K562 (cell line): ENCODE measurements at regions not wholly inside any gene's neighbourhood (a gene's known extent, or its start where the extent isn't known, plus 50 kb on each side); places are given as distances from the start of the nearest gene placed in this dataset.

Experiments
- ATAC-seq: fragments of 200-7000 bp; cut with Tn5 transposase; 3 replicates; pipeline ENCODE4 v1.9.1; 2020; ENCODE audit warnings: moderate library complexity
- BruUV-seq: library from RNA; stranded (reverse); fragments of 400-500 nt; replicated peaks from 2 replicates; lab custom pipeline; 2021; lab: Mats Ljungman, UMichigan
- CTCF ChIA-PET: fragments of 300-600 bp; formaldehyde crosslinking; extraction: SDS; loops from one replicate; lab custom pipeline; 2021; ENCODE audit warnings: low intra/inter-chr PET ratio; lab: Yijun Ruan, JAX
- POLR2A ChIA-PET: fragments of 300-600, 350-650 bp; sonication (Branson Sonifier 250); formaldehyde crosslinking; extraction: SDS; loops from one replicate; lab custom pipeline; 2021; ENCODE audit warnings: antibody characterized with exemption, inconsistent platforms; lab: Yijun Ruan, JAX
- DNase-seq, 4 experiments: peaks; one replicate each; pipeline versions ENCODE4 v3.0.0 to v3.0.0-alpha.2; 2011 to 2018; ENCODE audit warnings: low spot score in 3 of 4, mixed read lengths in 3 of 4; ENCODE audit errors: extremely low read depth in 1 of 4
- FAIRE-seq: peaks from 2 replicates; lab custom pipeline; 2011; peaks lifted over from hg19 to GRCh38; lab: Jason Lieb, UNC
- H2AFZ ChIP-seq: 2 replicates; pipeline ENCODE4 v1.6.0; 2011; ENCODE audit warnings: low read depth, low read length, control low read depth, inconsistent platforms
- H3K27ac ChIP-seq: fragments of 200-600 bp; 3 replicates; pipeline ENCODE4 v1.8.0; 2011; ENCODE audit warnings: low read depth, mild to moderate bottlenecking, control low read depth, inconsistent platforms, low read length, moderate library complexity, mixed read lengths; ENCODE audit errors: extremely low read depth
- H3K27me3 ChIP-seq, 2 experiments: fragments of 300-600 bp in 1 of 2; 2 replicates in 1 of 2; 3 replicates in 1 of 2; pipeline versions ENCODE4 v1.6.0 to v1.8.0; 2011; ENCODE audit warnings: inconsistent platforms in 2 of 2, low read length in 2 of 2, mild to moderate bottlenecking in 1 of 2, mixed read lengths in 1 of 2, moderate library complexity in 1 of 2; ENCODE audit not compliant: control insufficient read depth in 2 of 2, insufficient read depth in 2 of 2
- H3K36me3 ChIP-seq: fragments of 300-600 bp; 3 replicates; pipeline ENCODE4 v1.8.0; 2011; ENCODE audit warnings: mild to moderate bottlenecking, low read length, inconsistent platforms; ENCODE audit not compliant: control insufficient read depth, insufficient read depth
- H3K4me1 ChIP-seq, 2 experiments: fragments of 200-600 bp in 1 of 2; replicated peaks in 1 of 2; 2 replicates in 1 of 2; 3 replicates in 1 of 2; pipeline versions ENCODE4 v1.5.1 to v1.8.0; 2011; ENCODE audit warnings: inconsistent platforms in 2 of 2, low read length in 2 of 2, mild to moderate bottlenecking in 1 of 2, mixed read lengths in 1 of 2, moderate library complexity in 1 of 2; ENCODE audit not compliant: control insufficient read depth in 2 of 2, insufficient read depth in 2 of 2
- H3K4me2 ChIP-seq: 2 replicates; pipeline ENCODE4 v1.6.1; 2011; ENCODE audit warnings: low read length, control low read depth, inconsistent platforms, mixed read lengths; ENCODE audit not compliant: insufficient read depth
- H3K4me3 ChIP-seq: fragments of 200-600 bp; sonication (generic), shearing (Covaris generic); 2 replicates; pipeline ENCODE4 v1.5.1; 2016; ENCODE audit warnings: control low read depth, inconsistent platforms
- H3K79me2 ChIP-seq: fragments of 200-600 bp; 3 replicates; pipeline ENCODE4 v1.8.0; 2011; ENCODE audit warnings: low read length, inconsistent platforms; ENCODE audit not compliant: control insufficient read depth, insufficient read depth
- H3K9ac ChIP-seq, 2 experiments: 2 replicates each; pipeline versions ENCODE4 v1.6.0 to v1.6.1; 2011; ENCODE audit warnings: low read depth in 2 of 2, low read length in 2 of 2, control low read depth in 1 of 2, inconsistent platforms in 1 of 2, mild to moderate bottlenecking in 1 of 2, mixed read lengths in 1 of 2; ENCODE audit not compliant: insufficient read depth in 1 of 2
- H3K9me1 ChIP-seq: one replicate; pipeline ENCODE4 v1.6.0; 2011; ENCODE audit warnings: inconsistent platforms, mild to moderate bottlenecking, low read length, moderate library complexity; ENCODE audit not compliant: control insufficient read depth, insufficient read depth
- H3K9me3 ChIP-seq: replicated peaks from 2 replicates; pipeline ENCODE4 v1.5.1; 2011; ENCODE audit warnings: low read depth, low read length, inconsistent platforms; ENCODE audit not compliant: control insufficient read depth, insufficient read depth
- H4K20me1 ChIP-seq: replicated peaks from 2 replicates; pipeline ENCODE4 v1.6.1; 2011; ENCODE audit warnings: low read length, inconsistent platforms, mixed read lengths; ENCODE audit not compliant: control insufficient read depth, insufficient read depth
- BRD4 ChIP-seq: fragments of 200-600 bp; sonication (generic); IDR thresholded peaks from 2 replicates; pipeline ENCODE4 v1.6.1; 2017; ENCODE audit warnings: inconsistent platforms
- CREM ChIP-seq: IDR thresholded peaks from 2 replicates; pipeline ENCODE4 v1.6.1; 2014; ENCODE audit warnings: antibody characterized with exemption, low read depth
- E2F6 ChIP-seq, 2 experiments: IDR thresholded peaks; 2 replicates each; pipeline ENCODE4 v1.6.1; 2011; ENCODE audit warnings: borderline replicate concordance in 1 of 2, control low read depth in 1 of 2, low read depth in 1 of 2, low read length in 1 of 2, mild to moderate bottlenecking in 1 of 2, mixed read lengths in 1 of 2, moderate library complexity in 1 of 2; ENCODE audit not compliant: insufficient read depth in 1 of 2, insufficient read length in 1 of 2, poor library complexity in 1 of 2, severe bottlenecking in 1 of 2; ENCODE audit errors: extremely low read depth in 1 of 2
- FOXK1 ChIP-seq: sonication (generic); formaldehyde crosslinking; IDR thresholded peaks from 2 replicates; pipeline ENCODE4 v1.8.0; 2022; ENCODE audit warnings: missing genetic modification reagents, mild to moderate bottlenecking, borderline replicate concordance
- GATAD2B ChIP-seq: fragments of 450-650 bp; IDR thresholded peaks from 2 replicates; pipeline ENCODE4 v1.6.1; 2017; ENCODE audit warnings: mild to moderate bottlenecking, borderline replicate concordance
- KLF16 ChIP-seq: IDR thresholded peaks from 2 replicates; pipeline ENCODE4 v1.6.1; 2016; ENCODE audit warnings: antibody characterized with exemption
- SMARCA4 ChIP-seq: fragments of 450-650 bp; IDR thresholded peaks from 2 replicates; pipeline ENCODE4 v1.6.1; 2016
- TSC22D4 ChIP-seq: fragments of 450-650 bp; IDR thresholded peaks from 2 replicates; pipeline ENCODE4 v1.6.1; 2016; ENCODE audit warnings: missing genetic modification characterization, missing biosample characterization, control low read depth
- XRCC5 ChIP-seq: fragments of 200-400 bp; formaldehyde crosslinking; IDR thresholded peaks from 2 replicates; pipeline ENCODE4 v1.6.1; 2017; ENCODE audit warnings: low read depth, mild to moderate bottlenecking, low read length
- ZEB2 ChIP-seq: fragments of 450-650 bp; IDR thresholded peaks from 2 replicates; pipeline ENCODE4 v1.6.1; 2016
- WGBS: fragments of 100-300 bp; shearing (Covaris generic); methylation state at CpG from one replicate; pipeline ENCODE4 v1.1.6; 2016; ENCODE audit warnings: low coverage, mixed read lengths; ENCODE audit not compliant: insufficient coverage; ENCODE audit errors: missing lambda C conversion rate; 5-methylcytosine and 5-hydroxymethylcytosine counted together
- in situ Hi-C: fragments of 300-500 bp; cut with MboI; formaldehyde crosslinking; loops from 4 replicates; pipeline ENCODE4 v1.15.0; 2018; ENCODE audit warnings: inconsistent platforms, mixed read lengths
- intact Hi-C: fragments of 100-400 bp; cut with micrococcal nuclease; formaldehyde crosslinking; loops from 2 replicates; pipeline ENCODE4 v1.14.2; 2022
- TF ChIP-seq, protein P1 (sequence below): IDR thresholded peaks from 2 replicates; pipeline ENCODE4 v1.6.1; 2011; ENCODE audit warnings: borderline replicate concordance, low read depth, mild to moderate bottlenecking, moderate library complexity, low read length; ENCODE audit not compliant: insufficient read depth, poor library complexity, severe bottlenecking
- TF ChIP-seq, protein P2 (sequence below): fragments of 450-650 bp; formaldehyde crosslinking; IDR thresholded peaks from 2 replicates; pipeline ENCODE4 v1.4.0; 2020; ENCODE audit warnings: mild to moderate bottlenecking, moderate library complexity
- TF ChIP-seq, protein P3 (sequence below), 2 experiments: fragments of 450-650 bp; IDR thresholded peaks; 2 replicates each; pipeline ENCODE4 v1.6.1; 2016

DNA sequence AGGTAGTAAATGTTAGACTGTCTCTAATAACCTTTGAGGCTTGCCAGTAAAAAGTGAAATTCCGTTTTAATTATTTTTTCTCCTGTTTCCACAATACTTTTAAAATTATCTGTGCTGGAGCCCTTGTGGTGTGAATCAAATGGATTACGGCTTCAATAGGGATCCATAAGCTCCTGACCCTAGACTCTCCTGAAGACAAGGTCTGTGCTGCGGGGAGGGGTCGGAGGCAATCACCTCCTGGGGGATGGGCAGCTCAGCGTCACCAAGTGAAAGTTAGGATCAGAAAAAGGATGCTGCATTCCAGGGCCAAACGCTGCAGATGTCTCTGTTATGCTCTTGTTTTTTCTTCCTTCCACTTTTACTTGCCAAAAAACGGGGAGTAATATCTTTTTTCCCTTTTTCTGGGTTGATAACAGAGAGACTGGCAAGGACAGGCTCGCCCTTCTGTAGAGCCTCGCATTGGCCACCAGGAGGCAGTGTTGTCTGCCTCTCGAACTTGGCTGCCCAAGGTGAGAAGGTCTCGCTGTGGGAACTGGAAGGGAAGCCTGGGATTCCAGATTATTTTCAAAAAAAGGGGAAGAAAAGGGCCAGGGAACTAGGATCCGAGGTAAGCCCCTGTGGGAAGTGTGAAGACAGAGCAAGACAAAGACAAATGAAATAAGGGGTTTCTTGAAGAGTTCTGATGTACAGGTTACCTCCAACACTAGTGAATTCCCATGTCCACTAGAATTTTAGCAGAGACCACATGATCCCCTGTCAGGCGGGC lies 621.9 kb downstream of the ACTR3B start:
- 0 out of 2 replicates have a peak, but pooled peaks cover 3% of the 10 kb centered on the region for H4K20me1 ChIP-seq
- H3K27me3 ChIP-seq: no peaks in the 10 kb centered on the region
- ATAC-seq (peak; percentile 94), DNase-seq (peak; percentile 78 to 85 (median 82)), FAIRE-seq (peak; percentile 86)
- H3K4me1 ChIP-seq: peaks cover 0 to 9% of the 10 kb centered on the region in 2 experiments; a peak in 3 of 5 replicates
- no peaks in the 10 kb centered on the region for H3K9me3 ChIP-seq
- H3K4me3 ChIP-seq: no peak overlapping the region
- CTCF ChIA-PET: interaction anchor here (0.7 to 2.5 kb wide), 5 partner anchors 13 to 454 kb away, joined by 3 to 10 read pairs (median 3); no protein-coding TSS in a partner anchor
- no TSS peak for BruUV-seq
- no peaks in the 10 kb centered on the region for H3K9me1 ChIP-seq
- no peaks in the 10 kb centered on the region for H3K79me2 ChIP-seq
- WGBS: 33% methylated on average over 13 of the region's 13 CpGs
- no peak overlapping the region for H2AFZ ChIP-seq
- H3K27ac ChIP-seq: no peak overlapping the region
- H3K9ac ChIP-seq: no peak overlapping the region
- in situ Hi-C loops: no loop called here
- intact Hi-C loops: loop anchor here (1.0 to 10.0 kb wide), 4 partner anchors 301 to 663 kb away; no protein-coding TSS in a partner anchor
- H3K36me3 ChIP-seq: peaks cover 2% of the 10 kb centered on the region; the same call in 1 of the 3 replicates
- H3K4me2 ChIP-seq: no peak overlapping the region
- POLR2A ChIA-PET: no interaction called here
- TF ChIP-seq CREM: peak; percentile 16; the same call in 1 of the 2 replicates
- TF ChIP-seq ZEB2: peak; percentile 18; the same call in 1 of the 2 replicates
- peak; percentile 86 for TF ChIP-seq XRCC5
- no peak for TF ChIP-seq GATAD2B
- TF ChIP-seq KLF16: peak; percentile 55; the same call in 1 of the 2 replicates
- no peak for TF ChIP-seq BRD4
- TF ChIP-seq SMARCA4: no peak
- 0 out of 2 replicates have a peak, but pooled peaks have one; percentile 23 for TF ChIP-seq FOXK1 (CRISPR knock-in tag)
- TF ChIP-seq, protein P1, sequence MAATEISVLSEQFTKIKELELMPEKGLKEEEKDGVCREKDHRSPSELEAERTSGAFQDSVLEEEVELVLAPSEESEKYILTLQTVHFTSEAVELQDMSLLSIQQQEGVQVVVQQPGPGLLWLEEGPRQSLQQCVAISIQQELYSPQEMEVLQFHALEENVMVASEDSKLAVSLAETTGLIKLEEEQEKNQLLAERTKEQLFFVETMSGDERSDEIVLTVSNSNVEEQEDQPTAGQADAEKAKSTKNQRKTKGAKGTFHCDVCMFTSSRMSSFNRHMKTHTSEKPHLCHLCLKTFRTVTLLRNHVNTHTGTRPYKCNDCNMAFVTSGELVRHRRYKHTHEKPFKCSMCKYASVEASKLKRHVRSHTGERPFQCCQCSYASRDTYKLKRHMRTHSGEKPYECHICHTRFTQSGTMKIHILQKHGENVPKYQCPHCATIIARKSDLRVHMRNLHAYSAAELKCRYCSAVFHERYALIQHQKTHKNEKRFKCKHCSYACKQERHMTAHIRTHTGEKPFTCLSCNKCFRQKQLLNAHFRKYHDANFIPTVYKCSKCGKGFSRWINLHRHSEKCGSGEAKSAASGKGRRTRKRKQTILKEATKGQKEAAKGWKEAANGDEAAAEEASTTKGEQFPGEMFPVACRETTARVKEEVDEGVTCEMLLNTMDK: peak; percentile 48
- TF ChIP-seq, protein P2, sequence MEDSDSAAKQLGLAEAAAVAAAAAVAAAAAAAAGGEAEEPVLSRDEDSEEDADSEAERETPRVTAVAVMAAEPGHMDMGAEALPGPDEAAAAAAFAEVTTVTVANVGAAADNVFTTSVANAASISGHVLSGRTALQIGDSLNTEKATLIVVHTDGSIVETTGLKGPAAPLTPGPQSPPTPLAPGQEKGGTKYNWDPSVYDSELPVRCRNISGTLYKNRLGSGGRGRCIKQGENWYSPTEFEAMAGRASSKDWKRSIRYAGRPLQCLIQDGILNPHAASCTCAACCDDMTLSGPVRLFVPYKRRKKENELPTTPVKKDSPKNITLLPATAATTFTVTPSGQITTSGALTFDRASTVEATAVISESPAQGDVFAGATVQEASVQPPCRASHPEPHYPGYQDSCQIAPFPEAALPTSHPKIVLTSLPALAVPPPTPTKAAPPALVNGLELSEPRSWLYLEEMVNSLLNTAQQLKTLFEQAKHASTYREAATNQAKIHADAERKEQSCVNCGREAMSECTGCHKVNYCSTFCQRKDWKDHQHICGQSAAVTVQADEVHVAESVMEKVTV (CRISPR knock-in tag): peak; percentile 77
- TF ChIP-seq, protein P3, sequence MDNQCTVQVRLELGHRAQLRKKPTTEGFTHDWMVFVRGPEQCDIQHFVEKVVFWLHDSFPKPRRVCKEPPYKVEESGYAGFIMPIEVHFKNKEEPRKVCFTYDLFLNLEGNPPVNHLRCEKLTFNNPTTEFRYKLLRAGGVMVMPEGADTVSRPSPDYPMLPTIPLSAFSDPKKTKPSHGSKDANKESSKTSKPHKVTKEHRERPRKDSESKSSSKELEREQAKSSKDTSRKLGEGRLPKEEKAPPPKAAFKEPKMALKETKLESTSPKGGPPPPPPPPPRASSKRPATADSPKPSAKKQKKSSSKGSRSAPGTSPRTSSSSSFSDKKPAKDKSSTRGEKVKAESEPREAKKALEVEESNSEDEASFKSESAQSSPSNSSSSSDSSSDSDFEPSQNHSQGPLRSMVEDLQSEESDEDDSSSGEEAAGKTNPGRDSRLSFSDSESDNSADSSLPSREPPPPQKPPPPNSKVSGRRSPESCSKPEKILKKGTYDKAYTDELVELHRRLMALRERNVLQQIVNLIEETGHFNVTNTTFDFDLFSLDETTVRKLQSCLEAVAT (IDR thresholded peaks at IDR 0.05): peak in 1 of 2 experiments; percentile 56; a peak in 1 of 4 replicates
- TF ChIP-seq E2F6 (IDR thresholded peaks at IDR 0.05; ENCODE audit: borderline replicate concordance in 1 of 2, extremely low read depth in 1 of 2, insufficient read depth in 1 of 2, insufficient read length in 1 of 2, low read depth in 1 of 2, low read length in 1 of 2, poor library complexity in 1 of 2, severe bottlenecking in 1 of 2): no peak
- TF ChIP-seq TSC22D4 (tag): no peak
